Endothelial cell of umbilical vein (primary cell): ENCODE measurements at regions not wholly inside any gene's neighbourhood (a gene's known extent, or its start where the extent isn't known, plus 50 kb on each side); places are given as distances from the start of the nearest gene placed in this dataset.

Experiments
- BruUV-seq: library from RNA; stranded (reverse); fragments of 400-500 nt; replicated peaks from 2 replicates; lab custom pipeline; 2021; lab: Mats Ljungman, UMichigan
- CTCF ChIA-PET: fragments of 300-600, 350-600 bp; sonication (Branson Sonifier 250); formaldehyde crosslinking; loops from one replicate; lab custom pipeline; 2021; ENCODE audit warnings: antibody characterized with exemption, inconsistent platforms; lab: Charles Lee
- POLR2A ChIA-PET: fragments of 300-600, 350-600 bp; sonication (Branson Sonifier 250); formaldehyde crosslinking; loops from one replicate; lab custom pipeline; 2021; ENCODE audit warnings: antibody characterized with exemption, inconsistent platforms; lab: Charles Lee
- DNase-seq: peaks from one replicate; pipeline ENCODE4 v3.0.0-alpha.2; 2011; ENCODE audit warnings: low read depth, low spot score
- FAIRE-seq: peaks from 2 replicates; lab custom pipeline; 2011; peaks lifted over from hg19 to GRCh38; lab: Jason Lieb, UNC
- H2AFZ ChIP-seq: 2 replicates; pipeline ENCODE4 v1.6.0; 2012; ENCODE audit warnings: low read depth, low read length, control low read depth, inconsistent platforms
- H3K27ac ChIP-seq: 2 replicates; pipeline ENCODE4 v1.5.1; 2011; ENCODE audit warnings: low read depth, mild to moderate bottlenecking, control low read depth, low read length, moderate library complexity; ENCODE audit not compliant: insufficient read depth
- H3K27me3 ChIP-seq, 2 experiments: 2 replicates each; pipeline versions ENCODE4 v1.6.0 to v1.6.1; 2011; ENCODE audit warnings: low read length in 2 of 2, mixed read lengths in 1 of 2; ENCODE audit not compliant: control insufficient read depth in 2 of 2, insufficient read depth in 2 of 2
- H3K36me3 ChIP-seq, 2 experiments: 2 replicates in 1 of 2; 3 replicates in 1 of 2; pipeline ENCODE4 v1.5.1; 2011; ENCODE audit warnings: low read length in 2 of 2, mild to moderate bottlenecking in 1 of 2, moderate library complexity in 1 of 2; ENCODE audit not compliant: control insufficient read depth in 2 of 2, insufficient read depth in 2 of 2; ENCODE audit errors: extremely low read depth in 1 of 2
- H3K4me1 ChIP-seq: 3 replicates; pipeline ENCODE4 v1.5.1; 2011; ENCODE audit warnings: mild to moderate bottlenecking, low read length; ENCODE audit not compliant: control insufficient read depth, insufficient read depth; ENCODE audit errors: extremely low read depth
- H3K4me2 ChIP-seq: 2 replicates; pipeline ENCODE4 v1.6.1; 2011; ENCODE audit warnings: low read length, control low read depth, mixed read lengths; ENCODE audit not compliant: insufficient read depth
- H3K4me3 ChIP-seq, 3 experiments: fragments of 200-600 bp in 1 of 3; sonication (generic), shearing (Covaris generic) in 1 of 3; replicated peaks in 1 of 3; 2 replicates each; pipeline ENCODE4 v1.5.1; 2011 to 2016; ENCODE audit warnings: control low read depth in 3 of 3, low read length in 3 of 3, mild to moderate bottlenecking in 2 of 3, inconsistent platforms in 1 of 3, low read depth in 1 of 3, moderate library complexity in 1 of 3; ENCODE audit not compliant: insufficient read depth in 1 of 3
- H3K79me2 ChIP-seq: 2 replicates; pipeline ENCODE4 v1.6.0; 2012; ENCODE audit warnings: low read length, inconsistent platforms; ENCODE audit not compliant: control insufficient read depth, insufficient read depth
- H3K9ac ChIP-seq: replicated peaks from 2 replicates; pipeline ENCODE3; 2011; ENCODE audit warnings: low read length, control low read depth; ENCODE audit not compliant: insufficient read depth; ENCODE audit errors: extremely low read depth
- H3K9me1 ChIP-seq: replicated peaks from 3 replicates; pipeline ENCODE4 v1.6.0; 2011; ENCODE audit warnings: mild to moderate bottlenecking, low read length; ENCODE audit not compliant: control insufficient read depth, insufficient read depth; ENCODE audit errors: extremely low read depth
- H3K9me3 ChIP-seq: replicated peaks from 2 replicates; pipeline ENCODE4 v1.5.1; 2012; ENCODE audit warnings: low read length, inconsistent platforms; ENCODE audit not compliant: control insufficient read depth, insufficient read depth
- H4K20me1 ChIP-seq: replicated peaks from 2 replicates; pipeline ENCODE3; 2011; ENCODE audit warnings: mild to moderate bottlenecking, low read length; ENCODE audit not compliant: control insufficient read depth, insufficient read depth; ENCODE audit errors: extremely low read depth
- CTCF ChIP-seq, 2 donors: IDR thresholded peaks; 1 replicate in 1 of 2; 2 replicates in 1 of 2; pipeline ENCODE4 v1.5.1; 2011; ENCODE audit warnings: low read length in 2 of 2, mild to moderate bottlenecking in 2 of 2, moderate library complexity in 2 of 2, control low read depth in 1 of 2, inconsistent platforms in 1 of 2, low read depth in 1 of 2; ENCODE audit not compliant: insufficient read depth in 1 of 2; ENCODE audit errors: extremely low read depth in 1 of 2
- EZH2 ChIP-seq: IDR thresholded peaks from 2 replicates; pipeline ENCODE4 v1.6.1; 2012; ENCODE audit warnings: borderline replicate concordance, low read depth, mild to moderate bottlenecking, moderate library complexity, low read length, inconsistent platforms; ENCODE audit not compliant: severe bottlenecking
- FOS ChIP-seq: IDR thresholded peaks from 2 replicates; pipeline ENCODE4 v1.6.1; 2011; ENCODE audit warnings: mild to moderate bottlenecking, low read length, moderate library complexity, borderline replicate concordance; ENCODE audit not compliant: insufficient read depth
- GATA2 ChIP-seq: IDR thresholded peaks from 2 replicates; pipeline ENCODE4 v1.7.0; 2011; ENCODE audit warnings: low read depth, mild to moderate bottlenecking, moderate library complexity, mixed read lengths, low read length; ENCODE audit not compliant: insufficient read length, insufficient read depth
- JUN ChIP-seq: IDR thresholded peaks from 2 replicates; pipeline ENCODE4 v1.6.1; 2011; ENCODE audit warnings: borderline replicate concordance, low read depth; ENCODE audit not compliant: insufficient read length, insufficient read depth
- MAX ChIP-seq: IDR thresholded peaks from 2 replicates; pipeline ENCODE4 v1.6.1; 2011; ENCODE audit not compliant: insufficient read depth, insufficient read length
- MYC ChIP-seq: IDR thresholded peaks from one replicate; pipeline ENCODE4 v1.6.1; 2011; ENCODE audit warnings: mild to moderate bottlenecking, low read depth, low read length
- POLR2A ChIP-seq: IDR thresholded peaks from 2 replicates; pipeline ENCODE4 v1.6.1; 2012; ENCODE audit warnings: low read depth, mild to moderate bottlenecking, control low read depth, low read length
- POLR2AphosphoS5 ChIP-seq: IDR thresholded peaks from 2 replicates; pipeline ENCODE4 v1.6.1; 2012; ENCODE audit warnings: low read depth, mild to moderate bottlenecking, control low read depth, low read length, moderate library complexity; ENCODE audit not compliant: insufficient read depth
- dilution Hi-C: fragments of 300-500 bp; cut with MboI; formaldehyde crosslinking; loops from one replicate; pipeline ENCODE4 v1.15.0; 2019; ENCODE audit warnings: low sequenced_read_pairs; ENCODE audit not compliant: extremely low pct_ligation_motif_present
- intact Hi-C: fragments of 100-400 bp; cut with micrococcal nuclease; formaldehyde crosslinking; loops from one replicate; pipeline ENCODE4 v1.10.0; 2022

DNA sequence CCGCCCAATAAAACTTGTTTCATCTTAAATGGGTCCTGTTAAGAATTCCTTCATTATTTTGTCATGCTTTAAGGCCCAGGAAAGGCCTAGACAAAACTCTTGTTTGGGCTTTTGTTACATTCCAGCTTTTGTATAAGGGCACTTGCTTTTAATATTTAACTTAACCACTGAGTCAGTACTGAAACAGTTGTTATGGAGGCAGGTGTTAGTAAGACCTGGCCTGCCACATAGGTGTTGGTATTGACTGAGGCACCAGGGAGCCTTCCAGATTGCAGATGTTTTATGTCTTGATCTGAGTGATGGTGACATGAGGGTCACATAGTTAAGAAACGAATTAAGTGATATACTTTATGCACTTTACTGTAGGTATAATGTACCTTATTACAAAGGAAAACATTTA, 274.9 kb upstream of the TGFBR2 start:
- intact Hi-C loops: no loop called here
- no peak overlapping the region for H3K27ac ChIP-seq
- H3K4me1 ChIP-seq: no peaks in the 10 kb centered on the region
- no peak for FAIRE-seq
- H2AFZ ChIP-seq: no peak overlapping the region
- H3K9me3 ChIP-seq: no peaks in the 10 kb centered on the region
- H3K9ac ChIP-seq: no peak overlapping the region
- no peaks in the 10 kb centered on the region for H3K9me1 ChIP-seq
- no peaks in the 10 kb centered on the region for H3K36me3 ChIP-seq
- dilution Hi-C loops: loop anchor here (25.0 kb wide), 1 partner anchor 281 kb away; the partner anchor contains the start of gene TGFBR2
- no peak overlapping the region for H3K4me2 ChIP-seq
- no peaks in the 10 kb centered on the region for H3K79me2 ChIP-seq
- BruUV-seq: no TSS peak
- H4K20me1 ChIP-seq: no peaks in the 10 kb centered on the region
- DNase-seq: no peak
- no peak overlapping the region for H3K4me3 ChIP-seq
- TF ChIP-seq MAX: no peak
- TF ChIP-seq FOS: no peak
- TF ChIP-seq JUN: no peak
- no peak for TF ChIP-seq CTCF (IDR thresholded peaks at IDR 0.05; ENCODE audit: extremely low read depth in 1 of 2, insufficient read depth in 1 of 2, low read depth in 1 of 2, low read length in 2 of 2)
- TF ChIP-seq POLR2A: no peak
- TF ChIP-seq POLR2AphosphoS5: no peak
- TF ChIP-seq MYC: no peak
- TF ChIP-seq GATA2: no peak
- TF ChIP-seq EZH2: no peak
- ChIA-PET POLR2A (no interaction called here), CTCF (interaction anchor here (1.0 kb wide), 1 partner anchor 12 kb away, joined by 3 read pairs; no protein-coding TSS in a partner anchor)
- no peaks in the 10 kb centered on the region for H3K27me3 ChIP-seq
